ENCODE measurements at regions not wholly inside any gene's neighbourhood (a gene's known extent, or its start where the extent isn't known, plus 50 kb on each side); places are given as distances from the start of the nearest gene placed in this dataset.

- TF ChIP-seq, protein P1, sequence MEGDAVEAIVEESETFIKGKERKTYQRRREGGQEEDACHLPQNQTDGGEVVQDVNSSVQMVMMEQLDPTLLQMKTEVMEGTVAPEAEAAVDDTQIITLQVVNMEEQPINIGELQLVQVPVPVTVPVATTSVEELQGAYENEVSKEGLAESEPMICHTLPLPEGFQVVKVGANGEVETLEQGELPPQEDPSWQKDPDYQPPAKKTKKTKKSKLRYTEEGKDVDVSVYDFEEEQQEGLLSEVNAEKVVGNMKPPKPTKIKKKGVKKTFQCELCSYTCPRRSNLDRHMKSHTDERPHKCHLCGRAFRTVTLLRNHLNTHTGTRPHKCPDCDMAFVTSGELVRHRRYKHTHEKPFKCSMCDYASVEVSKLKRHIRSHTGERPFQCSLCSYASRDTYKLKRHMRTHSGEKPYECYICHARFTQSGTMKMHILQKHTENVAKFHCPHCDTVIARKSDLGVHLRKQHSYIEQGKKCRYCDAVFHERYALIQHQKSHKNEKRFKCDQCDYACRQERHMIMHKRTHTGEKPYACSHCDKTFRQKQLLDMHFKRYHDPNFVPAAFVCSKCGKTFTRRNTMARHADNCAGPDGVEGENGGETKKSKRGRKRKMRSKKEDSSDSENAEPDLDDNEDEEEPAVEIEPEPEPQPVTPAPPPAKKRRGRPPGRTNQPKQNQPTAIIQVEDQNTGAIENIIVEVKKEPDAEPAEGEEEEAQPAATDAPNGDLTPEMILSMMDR (conservative IDR thresholded peaks at IDR 0.05; ENCODE audit: low read length): no peak
- no peak for TF ChIP-seq EZH2phosphoT487 (IDR thresholded peaks at IDR 0.05; ENCODE audit: borderline replicate concordance)
Measured at GRCh38 chr5:82912462-82912861, 164.7 kb downstream of the TMEM167A start.

Measured in Loucy (cell line).